ENCODE measurements at regions not wholly inside any gene's neighbourhood (a gene's known extent, or its start where the extent isn't known, plus 50 kb on each side); places are given as distances from the start of the nearest gene placed in this dataset.
"Not testable (repeated sequence)": the region's sequence is repeated elsewhere in the genome, so short reads cannot be mapped to it uniquely, and the experiment has no call there.

DNA sequence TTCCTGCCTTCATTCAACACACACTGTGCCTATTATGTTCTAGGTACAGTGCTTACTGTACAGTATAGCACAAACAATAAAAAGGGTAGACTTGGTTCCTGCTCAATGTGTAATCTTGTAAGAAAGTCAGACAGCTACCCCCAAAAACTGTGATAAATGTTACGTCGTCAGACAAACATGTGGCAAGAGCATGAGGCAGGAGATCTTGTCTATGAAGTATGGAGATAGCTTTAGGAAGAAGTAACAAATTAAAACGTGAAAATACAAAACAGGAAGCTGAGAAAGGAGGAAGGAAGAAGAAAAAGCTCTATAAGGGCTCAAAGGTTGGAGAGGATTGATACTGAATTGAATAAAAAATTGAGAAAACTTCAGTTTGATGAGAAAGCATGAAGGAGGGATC is 276.2 kb upstream of the HNRNPA3 start:
- peak; percentile 9 for DNase-seq

GRCh38 chr2:176944998-176945397 is 267.6 kb upstream of the HNRNPA3 start:
- no peak for DNase-seq

DNA sequence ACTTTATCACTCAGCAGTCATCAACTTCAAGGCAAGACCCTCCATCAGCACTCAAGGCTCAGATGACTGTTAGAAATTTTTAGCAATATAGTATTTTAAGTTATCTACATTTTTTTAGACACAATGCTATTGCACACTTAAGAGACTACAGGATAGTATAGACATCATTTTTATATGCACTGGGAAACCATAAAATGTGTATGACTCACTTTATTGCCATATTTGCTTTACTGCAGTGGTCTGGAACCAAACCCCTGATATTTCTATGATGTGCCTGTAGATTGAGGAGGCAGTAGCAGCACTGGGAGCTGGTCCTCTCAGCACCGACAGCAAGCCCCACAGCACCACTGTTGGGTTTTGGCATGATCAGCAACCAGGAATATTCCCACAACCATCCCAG is 264.8 kb upstream of the HNRNPA3 start:
- DNase-seq, result no peak

DNA sequence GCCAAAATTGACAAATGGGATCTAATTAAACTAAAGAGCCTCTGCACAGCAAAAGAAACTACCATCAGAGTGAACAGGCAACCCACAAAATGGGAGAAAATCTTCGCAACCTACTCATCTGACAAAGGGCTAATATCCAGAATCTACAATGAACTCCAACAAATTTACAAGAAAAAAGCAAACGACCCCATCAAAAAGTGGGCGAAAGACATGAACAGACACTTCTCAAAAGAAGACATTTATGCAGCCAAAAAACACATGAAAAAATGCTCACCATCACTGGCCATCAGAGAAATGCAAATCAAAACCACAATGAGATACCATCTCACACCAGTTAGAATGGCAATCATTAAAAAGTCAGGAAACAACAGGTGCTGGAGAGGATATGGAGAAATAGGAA is 261.4 kb upstream of the HNRNPA3 start:
- DNase-seq, result not testable (repeated sequence)

- DNase-seq, result no peak
Observed at GRCh38 chr2:176956791-176957190, 255.8 kb upstream of the HNRNPA3 start.

GRCh38 chr2:176959614-176960013 is 253.0 kb upstream of the HNRNPA3 start:
- no peak for DNase-seq

- no peak for DNase-seq
Observed at GRCh38 chr2:176960061-176960460, 252.5 kb upstream of the HNRNPA3 start.

GRCh38 chr2:176960736-176961520 is 251.7 kb upstream of the HNRNPA3 start:
- DNase-seq, result no peak

DNA sequence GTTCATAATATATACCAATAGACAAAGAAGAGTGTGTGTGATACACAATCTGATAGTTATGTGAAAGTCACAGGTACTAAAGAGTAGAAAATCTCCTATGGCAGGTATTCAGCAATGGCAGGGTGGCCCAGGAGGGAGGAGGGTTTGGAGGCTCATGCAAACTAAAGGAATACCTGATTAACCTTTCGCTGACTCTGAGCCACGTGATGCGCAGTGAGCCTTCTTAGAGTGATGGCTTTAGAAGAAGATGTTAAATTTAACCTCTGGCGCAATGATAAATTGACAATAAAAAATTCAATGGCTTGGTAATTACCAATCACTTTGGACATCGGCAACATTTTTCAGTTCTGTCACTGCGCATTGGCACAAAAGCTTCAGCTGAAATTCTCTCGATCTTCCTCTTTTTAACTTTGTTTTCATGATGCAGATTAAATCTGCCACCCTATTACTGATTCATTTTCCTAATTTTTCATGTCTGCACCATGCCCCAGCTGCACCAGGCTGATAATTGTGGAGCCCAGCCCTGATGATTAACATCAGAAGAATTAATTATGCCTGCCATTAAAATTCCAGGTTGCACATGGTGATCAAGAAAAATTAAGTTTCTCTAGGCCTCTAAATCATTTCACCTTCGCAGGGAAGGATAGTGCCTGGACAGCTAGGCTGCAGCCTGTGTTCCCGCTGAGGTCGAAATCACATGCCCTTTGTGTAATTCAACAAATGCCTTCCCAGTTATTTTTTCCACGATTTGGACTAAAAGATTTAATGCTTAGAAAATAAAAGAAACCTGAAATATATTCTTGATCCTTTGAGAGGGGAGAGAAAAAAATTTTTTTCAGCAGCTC is 250.6 kb upstream of the HNRNPA3 start:
- no peak for DNase-seq

GRCh38 chr2:176963568-176964287 is 248.9 kb upstream of the HNRNPA3 start:
- no peak for DNase-seq

DNA sequence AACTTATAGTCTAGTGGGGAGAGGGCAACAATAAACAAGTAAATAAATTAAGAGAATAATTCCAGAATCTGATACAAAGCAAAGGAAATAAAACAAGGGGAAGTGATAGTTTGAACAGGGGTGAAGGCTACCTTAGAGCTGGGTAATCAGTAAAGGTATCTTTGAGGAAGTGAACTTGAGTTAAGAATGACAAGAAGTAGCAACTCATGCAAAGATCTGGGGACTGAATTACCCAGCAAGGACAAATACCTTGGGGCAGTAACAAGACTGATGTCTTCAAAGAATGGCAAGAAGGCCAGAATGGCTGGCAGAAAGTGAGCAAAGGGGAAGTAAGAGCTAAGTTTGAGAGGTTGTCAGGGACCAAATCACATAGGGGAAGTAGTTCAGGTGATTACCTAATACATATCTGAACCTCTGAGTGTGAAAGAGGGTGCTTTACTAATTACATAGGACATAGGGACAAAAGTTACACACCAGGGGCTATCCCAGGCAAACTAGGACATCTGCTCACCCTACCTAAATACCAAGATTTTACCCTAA is 244.6 kb upstream of the HNRNPA3 start:
- DNase-seq, result peak; percentile 8

- no peak for DNase-seq
Observed at GRCh38 chr2:176969642-176970359, 242.8 kb upstream of the HNRNPA3 start.

- DNase-seq, result no peak
Observed at GRCh38 chr2:176976736-176977685, 235.6 kb upstream of the HNRNPA3 start.

DNA sequence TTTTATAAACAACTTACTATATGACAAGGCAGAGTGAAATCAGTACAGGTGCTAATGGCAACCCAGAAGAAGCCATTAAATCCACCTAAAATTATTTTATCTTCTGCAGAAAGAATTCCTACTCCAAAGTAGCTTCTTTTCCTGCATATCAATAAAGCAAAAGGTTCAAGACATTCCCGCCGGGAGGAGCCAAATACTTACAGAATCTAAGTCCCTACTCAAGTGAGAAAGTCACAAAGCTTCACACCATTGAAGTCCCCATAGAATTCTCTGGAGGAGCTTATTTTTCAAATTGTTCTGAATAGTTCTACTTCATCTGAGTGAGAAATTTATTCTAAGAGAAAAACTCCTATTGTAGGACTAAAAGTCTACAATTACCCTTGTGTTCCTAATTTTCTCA is 233.7 kb upstream of the HNRNPA3 start:
- no peak for DNase-seq

DNA sequence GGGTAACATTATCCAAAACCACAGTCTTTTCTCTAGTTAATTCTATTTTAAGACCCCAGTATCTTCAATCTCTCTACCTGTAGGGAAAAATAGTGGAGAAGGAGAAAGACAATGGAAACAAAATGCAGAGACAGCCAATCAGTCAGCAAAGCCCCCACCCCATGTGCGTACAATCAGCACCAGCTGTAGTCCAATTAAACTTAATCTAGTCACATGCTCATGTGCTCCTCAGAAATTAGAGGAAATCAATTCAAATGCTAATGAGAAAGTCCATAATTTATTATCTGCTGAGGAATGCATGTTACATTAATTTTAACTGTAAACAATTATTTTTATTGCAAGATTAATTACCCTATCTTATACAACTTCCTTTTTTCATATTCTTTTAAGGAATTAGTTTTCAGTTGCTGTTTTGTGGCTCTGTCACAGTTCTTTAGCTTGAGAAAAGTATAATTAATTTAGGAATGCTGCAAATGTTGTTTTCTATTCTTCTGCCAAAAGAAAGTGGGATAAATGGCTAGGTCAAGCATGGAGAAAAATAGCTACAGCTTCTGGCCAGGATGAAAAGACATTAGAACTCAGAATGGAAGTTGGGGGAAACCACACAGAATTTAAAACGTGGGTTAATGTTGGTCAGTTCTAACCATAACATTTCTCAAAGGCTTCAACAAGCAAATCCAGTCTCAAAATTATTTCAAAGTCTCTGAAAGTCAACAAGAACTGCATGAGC is 232.4 kb upstream of the HNRNPA3 start:
- no peak for DNase-seq

DNA sequence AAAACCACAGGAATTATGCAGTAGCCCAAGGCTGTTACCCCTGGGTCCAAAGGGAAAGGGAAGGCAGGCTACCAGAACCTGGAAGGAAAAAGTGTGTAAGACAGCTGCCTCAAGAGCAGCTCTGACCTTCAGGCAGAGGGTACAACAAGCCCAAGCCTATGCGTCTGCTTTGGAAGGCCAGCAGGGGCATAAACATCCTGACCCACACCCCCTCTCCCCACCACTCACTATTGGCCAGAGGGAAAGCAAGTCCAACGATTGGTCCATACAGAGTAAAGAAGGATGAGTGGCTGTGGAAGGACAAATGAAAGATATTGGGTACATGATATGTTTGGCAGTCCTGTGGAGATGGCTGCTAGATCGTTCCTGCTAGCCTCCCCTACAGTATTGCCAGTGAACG is 227.6 kb upstream of the HNRNPA3 start:
- DNase-seq, result no peak

GRCh38 chr2:176985871-176986270 is 226.7 kb upstream of the HNRNPA3 start:
- DNase-seq, result no peak

DNA sequence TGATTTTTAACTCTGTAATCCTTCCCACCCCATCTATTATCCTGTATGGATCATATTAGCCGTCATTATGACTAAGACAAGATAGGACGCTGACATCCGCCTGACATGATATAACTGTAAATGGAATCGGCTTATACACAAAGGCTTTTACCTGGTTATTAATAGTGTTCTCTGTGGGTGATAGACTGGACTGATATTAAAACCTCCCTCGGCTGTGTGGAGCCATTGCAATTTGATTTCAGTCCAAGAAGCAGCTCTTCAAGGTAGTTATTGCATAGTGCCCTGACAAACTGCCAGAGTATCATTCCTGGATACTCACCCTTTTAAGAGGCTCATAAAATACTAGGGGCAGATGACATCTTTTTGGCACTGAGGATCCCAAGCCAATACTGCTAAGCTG is 226.1 kb upstream of the HNRNPA3 start:
- no peak for DNase-seq

DNA sequence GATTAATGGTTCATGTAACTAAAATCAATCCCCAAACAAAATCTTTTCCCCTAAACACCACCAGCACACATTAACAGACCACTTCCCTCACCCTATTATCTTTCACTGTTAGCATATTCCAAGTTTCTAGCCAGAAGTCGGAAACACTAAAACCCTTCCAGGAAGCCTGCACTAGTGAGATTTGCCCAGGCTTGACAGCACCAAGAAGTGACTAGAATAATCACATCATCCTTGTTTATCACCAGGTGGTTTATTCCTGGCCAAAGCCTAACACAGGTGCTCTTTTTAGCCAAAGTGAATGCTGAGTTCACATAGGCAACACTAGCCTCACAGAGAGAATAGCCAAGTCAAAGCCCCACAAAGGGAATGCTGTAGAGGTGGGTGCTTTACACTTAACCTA is 221.2 kb upstream of the HNRNPA3 start:
- DNase-seq, result no peak

DNA sequence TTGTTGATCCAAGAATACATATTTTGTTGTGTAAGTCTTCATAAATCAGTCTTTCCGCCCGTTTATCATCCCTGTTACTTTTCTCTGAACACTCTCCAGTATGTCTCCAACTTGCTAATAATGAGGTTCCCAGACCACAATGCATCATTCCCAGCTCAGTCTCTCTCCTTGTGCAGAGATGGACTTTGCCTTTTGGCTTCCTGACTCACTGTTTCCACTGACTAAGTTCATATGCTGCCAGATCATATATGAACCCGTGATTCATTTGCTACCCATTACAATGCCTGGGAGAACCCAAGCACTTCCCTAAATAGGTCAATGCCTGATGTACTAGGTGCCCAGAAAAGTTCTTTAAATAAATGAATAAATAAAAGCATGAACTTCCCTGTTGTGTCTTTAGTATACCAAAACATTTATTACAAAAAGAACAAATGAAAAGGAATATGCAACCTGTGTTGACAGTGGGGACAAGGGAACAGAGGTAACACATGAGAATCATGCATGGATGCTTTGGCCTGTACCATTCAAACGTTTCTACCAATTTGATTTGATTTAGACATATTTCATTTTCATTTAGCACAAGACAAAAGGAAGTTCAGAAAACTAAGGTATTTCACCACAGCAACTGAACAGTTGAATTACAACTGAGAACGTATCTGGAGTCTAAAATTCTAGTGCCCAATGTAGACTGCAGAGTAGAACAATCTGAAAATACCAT is 215.4 kb upstream of the HNRNPA3 start:
- DNase-seq, result no peak

All from hematopoietic multipotent progenitor cell treated with erythropoietin and hydrocortisone succinate and interleukin-3 and kit ligand, for 6 days (in vitro differentiated cells).